SU-DHL-6 (cell line): ENCODE measurements at regions not wholly inside any gene's neighbourhood (a gene's known extent, or its start where the extent isn't known, plus 50 kb on each side); places are given as distances from the start of the nearest gene placed in this dataset.

Experiments
- H2AFZ ChIP-seq: fragments of 200-600 bp; sonication (generic); 2 replicates; pipeline ENCODE4 v1.6.1; 2014; ENCODE audit warnings: low read depth, mild to moderate bottlenecking, moderate library complexity, mixed read lengths, antibody characterized with exemption, low read length; ENCODE audit not compliant: severe bottlenecking
- H3F3A ChIP-seq: fragments of 200-600 bp; shearing (Covaris generic); 2 replicates; pipeline ENCODE4 v1.6.0; 2016; ENCODE audit warnings: antibody characterized with exemption, mild to moderate bottlenecking; ENCODE audit not compliant: insufficient read depth
- H3K27ac ChIP-seq: fragments of 200-600 bp; sonication (generic); 2 replicates; pipeline ENCODE4 v1.5.1; 2016; ENCODE audit warnings: low read depth, mild to moderate bottlenecking, low read length, moderate library complexity, mixed read lengths
- H3K27me3 ChIP-seq: fragments of 200-600 bp; sonication (generic), shearing (Covaris generic); 2 replicates; pipeline ENCODE4 v1.6.0; 2014; ENCODE audit warnings: mild to moderate bottlenecking, low read length
- H3K36me3 ChIP-seq: fragments of 200-600 bp; sonication (generic); 2 replicates; pipeline ENCODE4 v1.6.1; 2014; ENCODE audit warnings: mild to moderate bottlenecking, low read length, mixed read lengths
- H3K4me2 ChIP-seq: fragments of 300-600, 200-600 bp; shearing (Covaris generic), sonication (generic); 2 replicates; pipeline ENCODE4 v1.6.0; 2014; ENCODE audit warnings: low read length, low read depth, mild to moderate bottlenecking; ENCODE audit not compliant: poor library complexity, severe bottlenecking
- H3K4me3 ChIP-seq: fragments of 200-600 bp; sonication (generic); 2 replicates; pipeline ENCODE4 v1.5.1; 2014; ENCODE audit warnings: antibody characterized with exemption, low read length, mild to moderate bottlenecking, mixed read lengths; ENCODE audit not compliant: insufficient read depth, poor library complexity, severe bottlenecking
- H3K79me2 ChIP-seq: fragments of 200-600 bp; sonication (generic); 2 replicates; pipeline ENCODE4 v1.6.1; 2014; ENCODE audit warnings: mild to moderate bottlenecking, low read length, moderate library complexity; ENCODE audit not compliant: insufficient read depth
- H3K9ac ChIP-seq: fragments of 200-600 bp; sonication (generic); 2 replicates; pipeline ENCODE4 v1.7.0; 2014; ENCODE audit warnings: mild to moderate bottlenecking, low read length
- H3K9me2 ChIP-seq: fragments of 200-600 bp; sonication (generic); replicated peaks from 2 replicates; pipeline ENCODE4 v1.6.1; 2014; ENCODE audit warnings: low read length; ENCODE audit not compliant: insufficient read depth
- H3K9me3 ChIP-seq: fragments of 200-600 bp; sonication (generic); 2 replicates; pipeline ENCODE4 v1.6.1; 2014; ENCODE audit warnings: low read length, mixed read lengths; ENCODE audit not compliant: insufficient read depth
- H4K20me1 ChIP-seq: fragments of 200-600 bp; sonication (generic); 2 replicates; pipeline ENCODE4 v1.6.1; 2014; ENCODE audit warnings: low read depth, mild to moderate bottlenecking, antibody characterized with exemption, low read length, moderate library complexity, mixed read lengths
- CTCF ChIP-seq: fragments of 200-600 bp; sonication (generic); IDR thresholded peaks from one replicate; pipeline ENCODE4 v1.5.1; 2017; ENCODE audit warnings: antibody characterized with exemption, mild to moderate bottlenecking, low read length, moderate library complexity; ENCODE audit not compliant: insufficient read depth, poor library complexity, severe bottlenecking
- EZH2phosphoT487 ChIP-seq: fragments of 200-600 bp; sonication (generic), shearing (Covaris generic); conservative IDR thresholded peaks from 2 replicates; pipeline ENCODE4 v1.6.1; 2018; ENCODE audit warnings: mild to moderate bottlenecking, antibody characterized with exemption, low read length, moderate library complexity, mixed read lengths

- H3K9ac ChIP-seq = no peak overlapping the region
- no peaks in the 10 kb centered on the region for H3K9me2 ChIP-seq
- no peaks in the 10 kb centered on the region for H3K27me3 ChIP-seq
- no peak overlapping the region for H3K27ac ChIP-seq
- no peak overlapping the region for H3K4me3 ChIP-seq
- no peaks in the 10 kb centered on the region for H3K9me3 ChIP-seq
- H4K20me1 ChIP-seq = no peaks in the 10 kb centered on the region
- TF ChIP-seq EZH2phosphoT487 (no peak), CTCF (no peak)
- no peaks in the 10 kb centered on the region for H3F3A ChIP-seq
- H3K4me2 ChIP-seq = no peak overlapping the region
- H3K36me3 ChIP-seq = no peaks in the 10 kb centered on the region
- no peak overlapping the region for H2AFZ ChIP-seq
- no peaks in the 10 kb centered on the region for H3K79me2 ChIP-seq
Observed at GRCh38 chr5:64026493-64026892, 64.2 kb upstream of the HTR1A start.

- no peak overlapping the region for H2AFZ ChIP-seq
- no peak overlapping the region for H3K27ac ChIP-seq
- no peaks in the 10 kb centered on the region for H3K79me2 ChIP-seq
- no peaks in the 10 kb centered on the region for H3K9me2 ChIP-seq
- TF ChIP-seq EZH2phosphoT487 (no peak), CTCF (no peak)
- H3K9me3 ChIP-seq = no peaks in the 10 kb centered on the region
- H3F3A ChIP-seq = no peaks in the 10 kb centered on the region
- H3K27me3 ChIP-seq = no peaks in the 10 kb centered on the region
- no peaks in the 10 kb centered on the region for H3K36me3 ChIP-seq
- no peak overlapping the region for H3K9ac ChIP-seq
- H3K4me3 ChIP-seq = no peak overlapping the region
- H4K20me1 ChIP-seq = no peaks in the 10 kb centered on the region
- no peak overlapping the region for H3K4me2 ChIP-seq
Observed at GRCh38 chr5:64019746-64020145, 57.5 kb upstream of the HTR1A start.

GRCh38 chr5:64018966-64019365 lies 56.7 kb upstream of the HTR1A start:
- no peaks in the 10 kb centered on the region for H4K20me1 ChIP-seq

More at GRCh38 chr5:64018966-64019365, 56.7 kb upstream of the HTR1A start:
- Histone ChIP-seq H3K4me2 (no peak overlapping the region), H3K36me3 (no peaks in the 10 kb centered on the region), H3K9ac (no peak overlapping the region), H2AFZ (no peak overlapping the region), H3K27me3 (no peaks in the 10 kb centered on the region), H3K4me3 (no peak overlapping the region), H3K9me2 (no peaks in the 10 kb centered on the region), H3F3A (no peaks in the 10 kb centered on the region), H3K27ac (no peak overlapping the region), H3K9me3 (no peaks in the 10 kb centered on the region), H3K79me2 (no peaks in the 10 kb centered on the region)
- TF ChIP-seq EZH2phosphoT487 (no peak), CTCF (no peak)
